SK-N-MC (cell line): ENCODE measurements at regions not wholly inside any gene's neighbourhood (a gene's known extent, or its start where the extent isn't known, plus 50 kb on each side); places are given as distances from the start of the nearest gene placed in this dataset.

Source experiments
- EZH2 ChIP-seq: fragments of 200-600 bp; sonication (generic); IDR thresholded peaks from one replicate; pipeline ENCODE4 v1.6.1; 2017; ENCODE audit warnings: antibody characterized with exemption
- POLR2AphosphoS5 ChIP-seq: IDR thresholded peaks from 2 replicates; pipeline ENCODE4 v1.6.1; 2012; ENCODE audit warnings: mild to moderate bottlenecking, low read depth, low read length, borderline replicate concordance

- TF ChIP-seq POLR2AphosphoS5 (no peak), EZH2 (no peak)
These were observed 121.0 kb upstream of the OPCML start for GRCh38 chr11:133653336-133653735.
